ENCODE measurements at regions not wholly inside any gene's neighbourhood (a gene's known extent, or its start where the extent isn't known, plus 50 kb on each side); places are given as distances from the start of the nearest gene placed in this dataset.
"Not testable (repeated sequence)": the region's sequence is repeated elsewhere in the genome, so short reads cannot be mapped to it uniquely, and the experiment has no call there.

DNA sequence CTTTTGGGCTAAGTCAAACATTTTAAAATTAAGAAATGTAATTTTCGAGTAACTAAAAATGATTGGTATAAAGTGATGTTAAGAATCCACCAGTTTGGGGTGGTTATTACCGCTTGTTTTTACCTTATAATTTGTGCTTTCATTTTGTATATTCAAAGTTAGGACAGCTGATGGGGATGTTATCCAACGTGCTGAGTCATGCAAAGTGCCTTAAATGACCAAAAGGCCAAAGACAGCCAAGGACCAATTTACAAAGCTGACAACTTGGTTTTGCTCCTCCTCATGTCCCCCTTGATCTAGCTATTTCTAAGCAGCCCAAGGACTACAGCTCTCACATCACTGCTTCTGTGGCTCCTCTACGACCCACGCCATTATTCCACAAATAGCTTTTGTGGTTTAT, 181.4 kb upstream of the PCDH7 start:
- FAIRE-seq (no peak), DNase-seq (ENCODE audit: insufficient read length, low spot score) (no peak)

DNA sequence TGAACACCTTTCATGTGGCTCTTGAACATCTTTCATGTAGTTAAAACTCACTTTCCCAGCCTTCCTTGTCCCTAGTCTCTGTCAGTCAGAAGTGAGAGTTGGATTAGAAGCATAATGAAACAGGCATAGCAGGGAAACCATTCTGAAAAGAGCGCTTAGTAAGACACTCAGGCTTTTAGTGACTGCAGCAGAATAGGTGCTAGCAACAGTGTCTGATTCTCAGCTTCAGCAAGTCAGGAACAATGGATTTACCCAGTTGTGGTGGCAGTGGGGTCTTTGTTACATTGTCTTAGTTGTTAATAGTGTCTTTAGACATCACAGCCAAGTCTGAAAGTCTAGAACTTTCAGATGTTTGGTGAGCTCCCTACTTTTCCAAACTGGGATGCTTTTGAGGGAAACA, 177.1 kb upstream of the PCDH7 start:
- DNase-seq (ENCODE audit: insufficient read length, low spot score): no peak
- FAIRE-seq: no peak

DNA sequence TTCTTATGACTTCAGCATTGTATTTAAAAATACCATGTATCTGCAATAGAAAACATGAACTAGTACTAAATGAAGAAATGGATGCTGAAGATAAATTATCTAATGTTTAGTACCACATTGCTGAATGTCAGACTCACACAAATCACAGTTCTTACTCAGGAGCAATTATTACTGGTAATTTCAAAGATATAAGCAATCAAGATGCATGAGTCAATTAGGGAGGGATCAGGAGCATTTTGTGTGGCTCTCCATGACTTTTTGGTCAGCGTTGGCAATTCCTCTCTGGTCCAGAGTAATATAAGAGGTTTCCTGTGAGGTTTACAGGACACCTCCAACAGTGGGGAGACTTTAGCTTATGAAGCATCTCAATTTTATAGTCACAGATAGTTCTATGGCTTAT, 167.0 kb upstream of the PCDH7 start:
- DNase-seq (ENCODE audit: insufficient read length, low spot score) (no peak), FAIRE-seq (no peak)

DNA sequence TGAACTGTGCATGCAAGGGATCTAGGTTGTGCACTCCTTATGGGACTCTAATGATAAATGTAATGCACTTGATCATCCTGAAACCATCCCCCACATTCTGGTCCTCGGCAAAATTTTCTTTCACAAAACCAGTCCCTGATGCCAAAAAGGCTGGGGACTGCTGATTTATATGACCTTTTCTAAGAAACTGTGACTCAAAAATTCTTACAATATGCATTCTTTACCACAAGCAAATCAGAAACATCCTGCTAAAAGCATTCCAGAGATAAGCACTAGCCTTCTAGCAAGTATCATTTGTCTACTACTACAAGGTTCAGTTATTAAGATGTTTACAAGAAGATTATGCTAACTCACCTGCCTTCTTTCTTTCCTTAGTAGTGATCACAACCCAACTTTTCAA, 166.5 kb upstream of the PCDH7 start:
- FAIRE-seq: no peak
- DNase-seq (ENCODE audit: insufficient read length, low spot score): no peak

DNA sequence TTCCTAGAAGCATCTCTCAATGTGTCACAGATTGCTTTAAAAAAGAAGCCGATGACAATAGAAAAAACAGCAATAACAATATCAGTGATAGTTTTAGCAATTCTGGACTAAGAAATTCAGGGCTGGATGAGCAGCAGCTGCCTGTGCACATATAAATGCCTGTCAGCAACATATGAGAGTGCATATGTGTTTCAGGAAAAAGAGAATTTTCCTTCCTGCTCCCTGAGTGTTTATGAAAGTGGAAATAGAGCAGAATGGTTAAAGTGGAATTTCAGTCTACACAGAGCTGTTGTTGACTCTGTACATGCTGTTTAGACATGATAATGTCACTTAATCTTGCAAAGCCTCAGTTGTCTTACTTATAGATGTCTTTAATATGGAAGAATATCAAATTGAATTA, 164.4 kb upstream of the PCDH7 start:
- FAIRE-seq: no peak

DNA sequence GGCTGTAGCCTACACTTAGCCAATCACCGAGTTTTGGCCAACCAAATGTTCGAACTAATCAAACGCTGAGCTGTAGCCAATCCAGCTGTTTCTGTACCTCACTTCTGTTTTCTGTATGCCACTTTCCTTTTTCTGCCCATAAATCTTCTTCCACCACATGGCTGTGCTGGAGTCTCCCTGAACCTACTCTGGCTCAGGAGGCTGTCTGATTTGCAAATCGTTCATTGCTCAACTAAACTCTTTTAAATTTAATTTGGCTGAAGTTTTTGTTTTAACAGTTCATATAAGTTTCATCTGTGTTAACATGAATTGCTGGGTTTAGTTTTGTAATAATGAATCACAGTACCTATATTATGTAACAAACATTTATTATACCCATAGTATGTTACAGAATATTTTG, 160.7 kb upstream of the PCDH7 start:
- FAIRE-seq: no peak
- no peak for DNase-seq (ENCODE audit: insufficient read length, low spot score)

More for the DNA sequence above, 164.4 kb upstream of the PCDH7 start:
- DNase-seq (ENCODE audit: insufficient read length, low spot score): no peak

DNA sequence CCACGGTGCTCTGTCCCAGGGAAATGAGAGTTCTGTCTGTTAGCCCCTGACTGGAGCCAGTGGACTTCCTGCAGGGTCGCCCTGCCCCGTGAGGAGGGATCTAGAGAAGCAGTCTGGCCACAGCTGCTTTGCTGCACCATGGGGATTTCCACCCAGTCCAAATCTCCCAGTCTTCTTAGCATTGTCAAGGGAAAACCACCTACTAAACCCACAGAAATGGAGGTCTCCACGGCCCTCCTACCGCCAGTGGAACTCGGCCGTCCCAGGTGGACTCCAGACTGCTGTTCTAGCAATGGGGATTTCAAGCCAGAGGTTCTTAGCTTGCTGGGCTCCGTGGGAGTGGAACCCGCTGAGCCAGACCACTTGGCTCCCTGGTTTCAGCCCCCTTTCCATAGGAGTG, 133.3 kb upstream of the PCDH7 start:
- no peak for FAIRE-seq
- DNase-seq (ENCODE audit: insufficient read length, low spot score): no peak

DNA sequence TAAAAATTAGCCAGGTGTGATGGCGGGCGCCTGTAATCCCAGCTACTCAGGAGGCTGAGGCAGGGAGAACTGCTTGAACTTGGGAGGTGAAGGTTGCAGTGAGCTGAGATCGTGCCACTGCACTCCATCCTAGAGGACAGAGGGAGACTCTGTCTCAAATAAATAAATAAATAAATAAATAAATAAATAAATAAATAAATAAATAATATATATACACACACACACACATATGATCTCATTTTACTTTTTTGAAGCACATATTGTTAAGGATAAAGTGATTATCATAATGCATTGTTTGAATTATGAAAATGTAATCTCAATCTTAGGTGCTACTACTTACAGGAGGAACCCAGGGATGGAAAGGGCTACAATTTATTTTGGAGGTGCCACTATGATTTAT, 130.5 kb upstream of the PCDH7 start:
- not testable (repeated sequence) for DNase-seq (ENCODE audit: insufficient read length, low spot score); FAIRE-seq

DNA sequence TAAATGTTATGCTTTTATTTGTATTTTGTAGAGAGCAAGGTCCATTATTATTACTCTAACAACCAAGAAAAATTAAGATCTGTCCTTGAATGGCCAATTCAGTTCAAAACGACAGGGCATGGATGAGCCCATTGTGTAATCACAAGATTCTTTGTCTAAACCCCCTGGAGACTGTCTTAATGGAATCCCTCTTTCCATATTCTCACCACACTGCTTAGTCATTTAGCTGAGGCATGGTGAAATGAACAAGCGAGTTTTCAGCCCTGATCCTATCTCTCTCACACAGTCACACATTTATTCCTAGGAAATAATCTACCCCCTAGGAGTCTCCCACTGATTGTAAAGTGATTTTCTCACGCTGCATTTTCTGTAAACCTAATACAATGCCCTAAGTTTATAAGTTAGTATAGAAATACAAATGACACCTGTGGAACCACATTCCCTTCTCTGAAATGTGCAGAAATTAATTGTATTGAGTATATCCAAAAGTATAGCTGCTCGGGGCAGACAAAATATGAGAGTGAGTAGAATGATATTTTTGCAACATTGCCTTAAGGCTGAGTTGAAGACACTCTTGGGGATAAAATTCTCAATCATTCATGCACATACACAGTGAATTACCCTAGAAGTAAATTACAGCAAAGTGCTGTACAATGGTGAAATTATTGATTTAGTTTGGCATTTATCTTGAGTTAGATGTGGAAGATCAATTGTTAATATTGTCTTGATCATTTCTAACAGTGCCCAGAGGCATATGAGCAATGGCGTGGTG, 119.7 kb upstream of the PCDH7 start:
- DNase-seq (ENCODE audit: insufficient read length, low spot score) (no peak), FAIRE-seq (no peak)

DNA sequence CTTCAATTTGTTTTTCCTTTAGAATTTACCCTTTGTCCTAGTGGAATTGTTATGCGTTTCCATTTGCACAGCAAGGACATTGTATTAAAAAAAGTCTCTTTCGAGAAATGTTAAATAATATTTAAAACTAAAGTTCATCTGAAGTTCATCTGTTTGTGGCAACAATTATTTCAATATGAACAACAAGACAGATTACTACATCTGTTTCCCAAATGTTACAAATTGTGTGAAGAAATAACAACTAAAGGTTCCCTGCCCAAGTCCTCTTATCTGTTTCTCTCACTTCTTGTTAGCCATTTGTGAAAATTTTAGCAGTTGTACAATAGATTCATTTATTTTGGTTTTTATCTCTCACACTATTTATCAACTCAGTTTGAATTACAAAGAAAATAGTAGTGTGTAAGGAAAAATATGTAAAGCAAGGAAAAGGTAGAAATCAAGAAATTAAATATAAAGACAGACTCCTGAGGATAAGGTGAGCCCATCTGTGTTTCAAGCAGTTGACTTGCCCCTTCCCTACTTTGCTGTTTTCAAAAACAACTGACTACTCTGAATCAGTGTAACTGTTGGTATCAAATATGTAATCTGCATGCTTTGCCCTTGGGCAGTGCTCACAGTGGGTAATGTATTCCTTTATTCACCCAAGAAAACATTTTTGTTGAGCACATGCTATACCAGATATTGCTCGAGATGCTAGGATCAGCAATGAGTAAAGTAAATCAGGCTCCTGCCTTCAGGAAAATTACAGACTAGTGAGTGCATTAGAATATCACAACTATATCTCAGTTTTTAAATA, 118.9 kb upstream of the PCDH7 start:
- DNase-seq (ENCODE audit: insufficient read length, low spot score) (no peak), FAIRE-seq (no peak)

DNA sequence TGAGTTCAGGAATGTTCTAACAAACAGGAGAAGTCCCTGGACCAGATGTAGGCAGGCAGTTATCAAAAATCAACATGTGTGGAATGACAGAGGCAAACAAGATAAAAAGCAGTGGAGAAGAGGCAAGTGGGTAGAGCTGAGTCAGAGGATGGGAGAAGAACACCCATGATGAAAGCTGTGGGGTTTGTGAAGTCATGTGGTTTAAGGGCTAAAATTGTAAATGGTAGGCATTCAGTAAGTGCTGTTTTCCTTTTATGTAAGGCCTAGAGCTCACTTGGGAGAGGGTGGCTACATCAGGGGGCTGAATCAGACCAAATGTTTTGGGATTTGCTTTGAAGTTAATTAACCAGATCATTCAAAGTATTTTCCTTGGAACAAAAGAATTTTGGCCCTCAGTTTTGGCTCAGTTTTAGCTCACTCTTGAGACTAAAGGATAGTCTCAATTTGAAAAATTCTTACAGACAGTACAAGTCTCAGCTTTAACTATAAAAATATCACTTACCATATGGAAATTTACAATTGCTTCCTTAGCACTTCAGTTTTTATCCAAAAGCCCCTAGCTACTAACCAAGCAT, 114.5 kb upstream of the PCDH7 start:
- FAIRE-seq (no peak), DNase-seq (ENCODE audit: insufficient read length, low spot score) (no peak)

DNA sequence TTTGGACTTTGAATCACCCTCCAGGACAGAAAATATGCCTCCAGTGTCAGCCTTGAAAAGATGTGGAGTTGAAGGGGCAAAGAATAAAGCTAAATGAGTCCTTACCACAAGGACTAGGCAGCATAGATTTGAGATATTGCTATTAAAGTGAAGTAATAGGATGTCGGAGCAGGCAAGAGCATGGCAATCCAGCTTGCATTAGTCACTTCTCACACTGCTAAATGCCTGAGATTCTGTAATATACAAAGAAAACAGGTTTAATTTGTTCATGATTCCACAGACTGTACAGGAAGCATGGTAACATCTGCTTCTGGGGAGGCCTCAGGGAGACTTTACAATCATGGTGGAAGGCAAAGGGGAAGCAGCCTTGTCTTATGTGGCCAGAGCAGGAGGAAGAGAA, 109.8 kb upstream of the PCDH7 start:
- no peak for FAIRE-seq
- DNase-seq (ENCODE audit: insufficient read length, low spot score): no peak

DNA sequence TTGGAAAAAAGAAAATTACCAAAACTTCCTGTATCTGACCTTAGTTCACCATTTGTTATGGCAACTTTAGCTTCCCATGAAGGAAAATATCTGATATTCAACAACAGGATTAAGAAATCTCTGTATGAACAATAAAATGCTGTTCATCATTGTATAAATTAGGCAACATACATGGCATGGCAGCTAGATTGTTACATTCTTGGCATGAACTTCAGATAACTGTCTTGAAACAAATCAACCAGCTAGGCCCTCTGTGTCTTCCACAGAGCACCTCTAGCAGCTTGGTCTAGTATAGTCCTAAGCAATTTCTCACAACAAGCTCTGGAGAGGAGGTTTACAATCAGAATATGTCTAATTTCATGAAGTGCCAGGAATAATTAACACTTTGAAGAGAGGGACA, 105.4 kb upstream of the PCDH7 start:
- no peak for DNase-seq (ENCODE audit: insufficient read length, low spot score)
- FAIRE-seq: no peak

DNA sequence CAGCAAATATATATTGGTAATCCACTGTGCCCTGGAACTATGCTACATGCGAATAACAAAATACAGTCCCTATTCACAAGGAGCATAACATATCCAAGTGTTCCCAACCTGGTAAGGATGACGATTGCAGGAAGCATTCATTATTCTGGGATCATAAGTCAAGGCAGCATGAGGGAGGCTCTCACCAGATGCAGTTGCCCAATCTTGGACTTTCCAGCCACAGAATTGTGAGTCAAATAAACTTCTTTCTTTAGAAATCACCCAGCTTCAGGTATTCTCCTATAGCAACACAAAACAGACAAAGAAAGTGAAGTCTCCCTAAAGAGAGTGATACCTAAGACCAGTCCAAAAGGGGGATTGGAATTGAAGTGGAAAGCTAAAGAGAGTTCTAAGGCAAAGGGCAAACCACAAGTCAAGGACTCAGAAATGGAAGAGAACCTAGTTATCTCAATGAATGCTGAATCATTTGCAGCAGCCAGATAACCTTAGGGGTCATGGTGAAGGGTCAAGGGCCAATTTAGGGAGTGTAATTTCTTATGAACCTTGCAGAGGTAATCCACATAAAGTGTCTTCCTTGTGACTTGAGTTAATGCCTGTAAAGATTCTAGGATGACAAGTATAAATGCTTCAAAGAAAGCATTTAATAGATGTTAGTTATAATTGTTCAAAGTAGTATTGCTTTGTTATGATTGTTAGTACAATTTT, 103.1 kb upstream of the PCDH7 start:
- no peak for FAIRE-seq
- no peak for DNase-seq (ENCODE audit: insufficient read length, low spot score)

DNA sequence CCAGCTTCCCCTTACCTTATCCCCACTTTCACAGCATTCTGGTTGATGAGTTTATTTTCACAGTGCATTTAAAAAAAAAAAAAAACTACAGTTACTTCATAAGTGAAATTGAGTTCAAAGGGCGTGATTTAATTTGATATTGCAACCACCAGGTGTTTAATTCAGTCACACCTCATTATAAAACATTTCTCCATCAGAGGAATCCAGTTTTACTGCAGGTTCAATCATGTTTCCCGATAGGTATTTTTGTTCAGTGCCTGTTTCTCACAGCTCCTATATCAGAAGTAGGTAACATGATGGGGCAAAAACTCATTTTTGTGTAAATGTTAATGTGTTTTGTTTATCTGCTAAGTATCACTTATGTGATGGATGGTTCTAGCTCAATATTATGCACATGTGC, 102.3 kb upstream of the PCDH7 start:
- FAIRE-seq: no peak

DNA sequence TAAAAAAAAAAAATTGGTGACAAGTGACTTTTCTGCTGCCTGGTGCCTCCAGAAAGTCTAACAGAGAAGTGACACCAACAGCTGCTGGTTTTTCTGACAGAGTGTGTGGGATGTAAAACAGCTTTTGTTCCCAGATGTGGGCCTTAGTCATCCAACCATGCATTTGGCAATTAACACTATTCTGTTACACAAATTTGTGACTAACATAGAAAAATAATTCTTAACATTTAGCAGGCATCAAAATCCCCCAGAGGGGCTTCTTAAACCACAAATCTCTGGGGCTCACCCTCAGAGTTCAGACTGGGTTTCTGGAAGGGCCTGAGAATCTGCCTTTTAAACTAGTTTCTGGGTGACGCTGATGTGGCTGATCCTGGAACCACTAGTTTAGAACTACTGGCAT, 100.5 kb upstream of the PCDH7 start:
- DNase-seq (ENCODE audit: insufficient read length, low spot score): no peak
- FAIRE-seq: no peak

More for the DNA sequence above, 102.3 kb upstream of the PCDH7 start:
- no peak for DNase-seq (ENCODE audit: insufficient read length, low spot score)

DNA sequence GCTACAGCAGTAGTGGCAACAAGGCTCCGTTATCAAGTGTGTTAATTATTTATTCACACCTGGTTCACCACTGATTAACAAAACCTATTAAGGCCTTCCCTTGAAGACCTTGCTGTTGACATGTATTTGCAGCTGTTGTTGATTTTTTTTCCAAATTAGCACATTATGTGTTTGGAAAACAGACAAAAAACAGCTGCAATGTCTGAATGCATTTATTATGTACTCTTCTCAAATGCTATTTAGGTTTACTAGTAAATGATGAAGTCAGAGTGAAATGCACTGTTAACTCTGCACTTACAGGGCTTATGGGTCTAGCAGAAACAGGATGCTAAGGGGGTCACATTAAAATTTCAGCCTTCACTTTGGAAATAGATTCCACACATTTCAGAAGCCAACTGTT, 99.5 kb upstream of the PCDH7 start:
- DNase-seq (ENCODE audit: insufficient read length, low spot score): no peak
- FAIRE-seq: no peak

DNA sequence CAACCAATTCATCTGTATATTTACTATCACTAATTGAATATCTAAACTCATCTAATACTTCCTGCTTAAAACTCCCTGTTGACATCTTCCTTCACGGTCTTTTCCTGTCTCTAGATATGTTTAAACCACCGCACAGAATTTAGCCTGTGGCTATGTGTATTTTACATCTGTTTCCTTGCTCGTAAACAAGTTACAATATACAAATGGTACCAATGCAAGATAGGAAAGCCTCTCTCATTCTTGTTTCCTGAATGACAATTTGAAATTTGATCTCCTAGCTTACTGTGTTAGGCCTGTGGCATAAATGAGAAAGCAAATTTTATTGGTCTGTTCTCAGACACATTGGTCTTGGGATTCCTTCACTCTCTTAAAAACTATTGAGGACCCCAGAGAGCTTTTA, 89.7 kb upstream of the PCDH7 start:
- DNase-seq (ENCODE audit: insufficient read length, low spot score) (no peak), FAIRE-seq (no peak)

DNA sequence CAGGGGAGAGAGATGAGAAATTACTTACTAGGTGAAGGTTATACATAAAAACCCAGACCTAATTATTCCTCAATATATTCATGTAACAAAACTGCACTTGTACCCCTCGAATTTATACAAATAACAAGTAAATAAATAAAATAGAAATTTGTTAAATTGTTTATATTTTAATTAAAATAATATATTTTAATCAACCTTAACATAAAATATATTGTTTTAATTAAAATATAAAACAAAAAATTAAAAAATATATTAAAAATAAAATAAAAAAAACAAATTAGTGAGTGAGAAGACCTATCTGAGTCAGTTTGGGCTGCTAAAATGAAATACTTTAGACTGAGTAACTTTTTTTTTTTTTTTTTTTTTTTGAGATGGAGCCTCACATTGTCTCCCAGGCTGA, 87.4 kb upstream of the PCDH7 start:
- DNase-seq (ENCODE audit: insufficient read length, low spot score) (no peak), FAIRE-seq (no peak)

DNA sequence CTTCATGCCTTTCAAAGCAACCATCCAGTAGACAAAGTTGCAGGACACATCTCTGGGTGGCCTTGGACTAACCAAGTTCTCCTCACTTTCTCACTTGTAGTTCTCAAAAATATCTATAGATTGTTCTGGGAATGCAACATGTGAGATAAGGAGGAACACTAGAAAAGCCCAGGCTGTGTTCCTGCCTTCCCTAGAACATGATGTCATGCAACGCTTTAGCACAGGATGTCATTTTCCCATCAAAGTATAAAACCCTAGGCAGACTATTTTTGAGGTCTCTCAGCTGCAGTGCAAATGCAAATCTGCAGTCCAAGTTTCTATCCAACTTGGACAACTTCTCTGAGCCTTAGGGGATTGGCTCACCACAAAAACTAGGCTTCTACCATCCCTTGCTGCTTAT, 78.8 kb upstream of the PCDH7 start:
- DNase-seq (ENCODE audit: insufficient read length, low spot score) (no peak), FAIRE-seq (no peak)

DNA sequence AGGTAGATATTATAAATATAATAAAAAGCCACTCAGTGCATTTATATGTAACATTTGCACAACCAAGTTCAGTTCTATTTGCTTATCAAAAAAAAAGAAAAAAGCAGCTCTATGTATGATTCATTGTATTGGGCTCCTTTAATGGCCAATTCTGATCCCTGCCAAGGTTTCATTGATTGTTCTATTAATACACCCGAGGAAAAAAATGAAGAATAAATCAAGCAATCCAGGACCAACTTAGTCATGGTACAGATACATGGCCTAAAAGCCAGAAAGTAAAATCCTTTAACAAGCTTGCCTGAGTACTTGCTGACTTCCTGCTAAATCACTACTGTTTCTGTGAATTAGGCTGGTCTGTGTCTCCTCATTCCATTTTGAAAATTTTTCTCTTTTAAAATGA, 77.6 kb upstream of the PCDH7 start:
- FAIRE-seq: no peak
- DNase-seq (ENCODE audit: insufficient read length, low spot score): no peak

Measured in GM19239 (cell line).